ENCODE measurements at regions not wholly inside any gene's neighbourhood (a gene's known extent, or its start where the extent isn't known, plus 50 kb on each side); places are given as distances from the start of the nearest gene placed in this dataset.

DNA sequence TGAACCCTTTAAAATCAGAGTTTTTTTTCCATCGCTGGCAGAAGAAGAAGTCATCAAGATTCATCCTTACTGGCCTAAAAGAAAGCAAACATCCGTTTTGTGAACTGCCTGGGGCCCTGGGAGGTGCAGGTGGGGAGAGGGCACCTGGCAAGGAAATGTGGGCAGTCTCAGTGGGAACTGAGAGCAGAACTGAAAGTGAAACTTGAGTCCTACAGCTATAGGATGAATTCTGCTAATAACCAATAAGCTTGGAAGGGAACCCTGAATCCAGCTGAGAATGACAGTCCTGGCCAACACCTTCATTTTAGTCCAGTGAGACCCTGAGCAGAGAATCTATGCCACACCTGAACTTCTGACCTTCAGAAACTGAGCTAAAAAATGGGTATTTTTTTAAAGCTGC, 130.1 kb upstream of the ASCC3 start:
- TF ChIP-seq CTCF (IDR thresholded peaks at IDR 0.05; ENCODE audit: low read depth, low read length, poor library complexity, severe bottlenecking), result no peak
- TF ChIP-seq EZH2phosphoT487 (IDR thresholded peaks at IDR 0.05; ENCODE audit: borderline replicate concordance, low read length), result no peak
